ENCODE measurements at regions not wholly inside any gene's neighbourhood (a gene's known extent, or its start where the extent isn't known, plus 50 kb on each side); places are given as distances from the start of the nearest gene placed in this dataset.

DNA sequence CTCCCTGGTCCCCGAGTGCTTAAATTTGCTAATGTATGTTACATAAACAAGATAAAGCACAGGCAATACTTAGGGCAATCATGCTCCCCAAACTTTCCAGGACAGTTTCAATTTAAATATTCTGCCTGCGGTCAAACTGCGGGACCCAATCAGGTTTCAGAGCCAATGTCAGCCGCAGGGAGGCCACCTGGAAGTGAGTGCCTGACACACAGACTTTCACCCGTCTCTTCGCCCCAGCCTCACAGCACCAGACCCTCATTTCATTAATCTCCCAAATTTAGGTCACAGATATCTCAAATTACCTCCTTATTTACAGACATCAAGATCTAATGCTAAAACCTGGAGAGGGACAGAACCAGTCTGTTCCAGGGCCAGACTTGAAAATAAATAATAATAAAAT lies 107.2 kb upstream of the ALDH1A3 start:
- H3K36me3 ChIP-seq (ENCODE audit: control insufficient read depth in 2 of 2, insufficient read depth in 2 of 2, low read length in 1 of 2) = no peaks in the 10 kb centered on the region
- H3K4me2 ChIP-seq (ENCODE audit: control insufficient read depth, insufficient read depth) = no peak overlapping the region
- no peak for DNase-seq (ENCODE audit: low read depth, low spot score)
- 40% methylated on average over 6 of the region's 6 CpGs for WGBS (ENCODE audit: insufficient coverage, insufficient replicate concordance, low lambda C conversion rate, missing lambda C conversion rate)
- no peak overlapping the region for H3K4me3 ChIP-seq
- H3K79me2 ChIP-seq (ENCODE audit: control insufficient read depth, insufficient read depth, low read length) = no peaks in the 10 kb centered on the region
- H3K4me1 ChIP-seq (ENCODE audit: control insufficient read depth, insufficient read depth, low read length) = no peaks in the 10 kb centered on the region
- CTCF ChIA-PET = no interaction called here
- no peak for FAIRE-seq
- in situ Hi-C loops (cut with MboI) (no loop called here), intact Hi-C loops (cut with micrococcal nuclease; ENCODE audit: unreplicated experiment) (no loop called here)
- no peak overlapping the region for H3K9ac ChIP-seq (ENCODE audit: control insufficient read depth, insufficient read depth, low read length)
- SMC1A ChIA-PET (ENCODE audit: uncharacterized antibody, unreplicated experiment) = no interaction called here
- H2AFZ ChIP-seq (ENCODE audit: control insufficient read depth, low read depth, low read length) = no peak overlapping the region
- H3K27me3 ChIP-seq (replicated peaks in 1 of 2; ENCODE audit: control insufficient read depth in 2 of 2, insufficient read depth in 2 of 2, low read length in 1 of 2) = no peaks in the 10 kb centered on the region; a peak in 1 of 4 replicates
- RAD21 ChIA-PET (ENCODE audit: unreplicated experiment) = no interaction called here
- no TSS peak for BruUV-seq (replicated peaks)
- H3K9me3 ChIP-seq (replicated peaks; ENCODE audit: control insufficient read depth, insufficient read depth, low read length) = no peaks in the 10 kb centered on the region; the same call in 2 of the 3 replicates
- POLR2A ChIA-PET = no interaction called here
- no peak for ATAC-seq
- H3K27ac ChIP-seq (ENCODE audit: control insufficient read depth, insufficient read depth) = no peak overlapping the region
- no peaks in the 10 kb centered on the region for H4K20me1 ChIP-seq (ENCODE audit: control insufficient read depth, insufficient read depth)
- TF ChIP-seq SUPT20H (IDR thresholded peaks at IDR 0.05; ENCODE audit: borderline replicate concordance, control insufficient read depth, low read depth, low read length) (no peak), POLR2A (IDR thresholded peaks at IDR 0.05; ENCODE audit: low read depth, low read length) (no peak), GABPA (IDR thresholded peaks at IDR 0.05; ENCODE audit: low read depth) (no peak), SMC3 (IDR thresholded peaks at IDR 0.05; ENCODE audit: borderline replicate concordance, low read length) (no peak), EZH2 (IDR thresholded peaks at IDR 0.05; ENCODE audit: borderline replicate concordance, control insufficient read depth, low read depth, low read length) (no peak), MXI1 (IDR thresholded peaks at IDR 0.05; ENCODE audit: low read depth, low read length) (no peak), NR2C2 (IDR thresholded peaks at IDR 0.05; ENCODE audit: borderline replicate concordance, control insufficient read depth, insufficient read length, low read depth) (no peak), IKZF1 (conservative IDR thresholded peaks at IDR 0.05) (no peak), TARDBP (IDR thresholded peaks at IDR 0.05; ENCODE audit: borderline replicate concordance) (no peak), NFYB (IDR thresholded peaks at IDR 0.05; ENCODE audit: insufficient read depth, low read depth, low read length) (no peak), SREBF2 (IDR thresholded peaks at IDR 0.05; ENCODE audit: low read length) (no peak), ZNF217 (IDR thresholded peaks at IDR 0.05) (no peak), FOS (IDR thresholded peaks at IDR 0.05; ENCODE audit: borderline replicate concordance, extremely low read depth, insufficient read length) (no peak), CHD1 (IDR thresholded peaks at IDR 0.05; ENCODE audit: low read depth, low read length) (no peak), POU2F2 (IDR thresholded peaks at IDR 0.05; ENCODE audit: borderline replicate concordance, low read depth, low read length) (no peak), HDAC2 (IDR thresholded peaks at IDR 0.05) (no peak), FOXM1 (IDR thresholded peaks at IDR 0.05; ENCODE audit: low read depth, low read length) (no peak)
- TF ChIP-seq, protein P1, sequence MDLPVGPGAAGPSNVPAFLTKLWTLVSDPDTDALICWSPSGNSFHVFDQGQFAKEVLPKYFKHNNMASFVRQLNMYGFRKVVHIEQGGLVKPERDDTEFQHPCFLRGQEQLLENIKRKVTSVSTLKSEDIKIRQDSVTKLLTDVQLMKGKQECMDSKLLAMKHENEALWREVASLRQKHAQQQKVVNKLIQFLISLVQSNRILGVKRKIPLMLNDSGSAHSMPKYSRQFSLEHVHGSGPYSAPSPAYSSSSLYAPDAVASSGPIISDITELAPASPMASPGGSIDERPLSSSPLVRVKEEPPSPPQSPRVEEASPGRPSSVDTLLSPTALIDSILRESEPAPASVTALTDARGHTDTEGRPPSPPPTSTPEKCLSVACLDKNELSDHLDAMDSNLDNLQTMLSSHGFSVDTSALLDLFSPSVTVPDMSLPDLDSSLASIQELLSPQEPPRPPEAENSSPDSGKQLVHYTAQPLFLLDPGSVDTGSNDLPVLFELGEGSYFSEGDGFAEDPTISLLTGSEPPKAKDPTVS (IDR thresholded peaks at IDR 0.05; ENCODE audit: low read depth, low read length) = no peak
- TF ChIP-seq, protein P2, sequence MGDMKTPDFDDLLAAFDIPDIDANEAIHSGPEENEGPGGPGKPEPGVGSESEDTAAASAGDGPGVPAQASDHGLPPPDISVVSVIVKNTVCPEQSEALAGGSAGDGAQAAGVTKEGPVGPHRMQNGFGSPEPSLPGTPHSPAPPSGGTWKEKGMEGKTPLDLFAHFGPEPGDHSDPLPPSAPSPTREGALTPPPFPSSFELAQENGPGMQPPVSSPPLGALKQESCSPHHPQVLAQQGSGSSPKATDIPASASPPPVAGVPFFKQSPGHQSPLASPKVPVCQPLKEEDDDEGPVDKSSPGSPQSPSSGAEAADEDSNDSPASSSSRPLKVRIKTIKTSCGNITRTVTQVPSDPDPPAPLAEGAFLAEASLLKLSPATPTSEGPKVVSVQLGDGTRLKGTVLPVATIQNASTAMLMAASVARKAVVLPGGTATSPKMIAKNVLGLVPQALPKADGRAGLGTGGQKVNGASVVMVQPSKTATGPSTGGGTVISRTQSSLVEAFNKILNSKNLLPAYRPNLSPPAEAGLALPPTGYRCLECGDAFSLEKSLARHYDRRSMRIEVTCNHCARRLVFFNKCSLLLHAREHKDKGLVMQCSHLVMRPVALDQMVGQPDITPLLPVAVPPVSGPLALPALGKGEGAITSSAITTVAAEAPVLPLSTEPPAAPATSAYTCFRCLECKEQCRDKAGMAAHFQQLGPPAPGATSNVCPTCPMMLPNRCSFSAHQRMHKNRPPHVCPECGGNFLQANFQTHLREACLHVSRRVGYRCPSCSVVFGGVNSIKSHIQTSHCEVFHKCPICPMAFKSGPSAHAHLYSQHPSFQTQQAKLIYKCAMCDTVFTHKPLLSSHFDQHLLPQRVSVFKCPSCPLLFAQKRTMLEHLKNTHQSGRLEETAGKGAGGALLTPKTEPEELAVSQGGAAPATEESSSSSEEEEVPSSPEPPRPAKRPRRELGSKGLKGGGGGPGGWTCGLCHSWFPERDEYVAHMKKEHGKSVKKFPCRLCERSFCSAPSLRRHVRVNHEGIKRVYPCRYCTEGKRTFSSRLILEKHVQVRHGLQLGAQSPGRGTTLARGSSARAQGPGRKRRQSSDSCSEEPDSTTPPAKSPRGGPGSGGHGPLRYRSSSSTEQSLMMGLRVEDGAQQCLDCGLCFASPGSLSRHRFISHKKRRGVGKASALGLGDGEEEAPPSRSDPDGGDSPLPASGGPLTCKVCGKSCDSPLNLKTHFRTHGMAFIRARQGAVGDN (IDR thresholded peaks at IDR 0.05) = no peak

All from GM12878 (cell line).